ENCODE measurements at regions not wholly inside any gene's neighbourhood (a gene's known extent, or its start where the extent isn't known, plus 50 kb on each side); places are given as distances from the start of the nearest gene placed in this dataset.

GRCh38 chr12:88896958-88897357 is 316.7 kb upstream of the KITLG start:
- no peak for TF ChIP-seq EP300 (IDR thresholded peaks at IDR 0.05)
- TF ChIP-seq CTCF (IDR thresholded peaks at IDR 0.05): no peak

Data from gastroesophageal sphincter (tissue), 3 donors.